GM19397 (cell line): ENCODE measurements at regions not wholly inside any gene's neighbourhood (a gene's known extent, or its start where the extent isn't known, plus 50 kb on each side); places are given as distances from the start of the nearest gene placed in this dataset.

Experiments used
- ATAC-seq: cut with Tn5 transposase; IDR thresholded peaks from one replicate; pipeline ENCODE4 v1.9.1; 2021; ENCODE audit warnings: mild to moderate bottlenecking, moderate library complexity; ENCODE audit not compliant: unreplicated experiment

GRCh38 chr5:158309088-158309807 lies 450.3 kb upstream of the CLINT1 start:
- no peak for ATAC-seq

- ATAC-seq: no peak
Observed at GRCh38 chr5:158308429-158309025, 449.6 kb upstream of the CLINT1 start.

- ATAC-seq: no peak
Observed at GRCh38 chr5:158305861-158306260, 446.9 kb upstream of the CLINT1 start.

- no peak for ATAC-seq
Observed at GRCh38 chr5:158304607-158305006, 445.7 kb upstream of the CLINT1 start.

GRCh38 chr5:158303883-158304282 lies 444.9 kb upstream of the CLINT1 start:
- ATAC-seq: no peak

- no peak for ATAC-seq
Observed at GRCh38 chr5:158303275-158303674, 444.3 kb upstream of the CLINT1 start.

- ATAC-seq: no peak
Observed at GRCh38 chr5:158302029-158302428, 443.1 kb upstream of the CLINT1 start.

GRCh38 chr5:158301186-158301585 lies 442.2 kb upstream of the CLINT1 start:
- ATAC-seq: no peak

GRCh38 chr5:158300256-158300655 lies 441.3 kb upstream of the CLINT1 start:
- ATAC-seq: no peak

GRCh38 chr5:158297002-158297527 lies 438.1 kb upstream of the CLINT1 start:
- ATAC-seq: no peak

- ATAC-seq: no peak
Observed at GRCh38 chr5:158294701-158295100, 435.8 kb upstream of the CLINT1 start.

GRCh38 chr5:158292981-158293380 lies 434.0 kb upstream of the CLINT1 start:
- no peak for ATAC-seq

- no peak for ATAC-seq
Observed at GRCh38 chr5:158289967-158290366, 431.0 kb upstream of the CLINT1 start.

GRCh38 chr5:158288272-158288657 lies 429.3 kb upstream of the CLINT1 start:
- no peak for ATAC-seq

GRCh38 chr5:158287643-158288271 lies 428.8 kb upstream of the CLINT1 start:
- ATAC-seq: no peak

- no peak for ATAC-seq
Observed at GRCh38 chr5:158286827-158287226, 427.9 kb upstream of the CLINT1 start.

- no peak for ATAC-seq
Observed at GRCh38 chr5:158285698-158286097, 426.8 kb upstream of the CLINT1 start.

GRCh38 chr5:158284242-158284641 lies 425.3 kb upstream of the CLINT1 start:
- no peak for ATAC-seq

- no peak for ATAC-seq
Observed at GRCh38 chr5:158283397-158283796, 424.5 kb upstream of the CLINT1 start.

- ATAC-seq: no peak
Observed at GRCh38 chr5:158278216-158278925, 419.4 kb upstream of the CLINT1 start.

GRCh38 chr5:158277276-158277675 lies 418.3 kb upstream of the CLINT1 start:
- no peak for ATAC-seq
